C4-2B (cell line): ENCODE measurements at regions not wholly inside any gene's neighbourhood (a gene's known extent, or its start where the extent isn't known, plus 50 kb on each side); places are given as distances from the start of the nearest gene placed in this dataset.
"Not testable (repeated sequence)": the region's sequence is repeated elsewhere in the genome, so short reads cannot be mapped to it uniquely, and the experiment has no call there.

Experiments
- CTCF ChIP-seq: fragments of 450-650 bp; conservative IDR thresholded peaks from 2 replicates; pipeline ENCODE4 v1.5.1; 2017; ENCODE audit warnings: mild to moderate bottlenecking
- ZFX ChIP-seq: fragments of 450-650 bp; IDR thresholded peaks from 2 replicates; pipeline ENCODE4 v1.6.1; 2017

GRCh38 chr15:77930490-77930889 is 147.0 kb downstream of the TBC1D2B start:
- not testable (repeated sequence) for TF ChIP-seq CTCF, ZFX
